Mesenchymal stem cell (in vitro differentiated cells and primary cell): ENCODE measurements at regions not wholly inside any gene's neighbourhood (a gene's known extent, or its start where the extent isn't known, plus 50 kb on each side); places are given as distances from the start of the nearest gene placed in this dataset.
"Not testable (repeated sequence)": the region's sequence is repeated elsewhere in the genome, so short reads cannot be mapped to it uniquely, and the experiment has no call there.

Source experiments
- DNase-seq: peaks from one replicate; pipeline ENCODE4 v3.0.0-alpha.2; 2013
- H2AFZ ChIP-seq: one replicate; pipeline ENCODE4 v1.6.1; 2013; ENCODE audit warnings: low read depth, mild to moderate bottlenecking, control low read depth, inconsistent platforms, low read length, moderate library complexity
- H2AK5ac ChIP-seq: 2 replicates; pipeline ENCODE4 v1.6.1; 2013; ENCODE audit warnings: low read length, moderate library complexity, mild to moderate bottlenecking, inconsistent platforms; ENCODE audit not compliant: severe bottlenecking
- H2BK120ac ChIP-seq: one replicate; pipeline ENCODE4 v1.6.1; 2013; ENCODE audit warnings: low read depth, mild to moderate bottlenecking, inconsistent platforms, low read length, moderate library complexity
- H2BK12ac ChIP-seq, 2 experiments: one replicate each; pipeline ENCODE4 v1.6.1; 2013; ENCODE audit warnings: inconsistent platforms in 2 of 2, low read length in 2 of 2, mild to moderate bottlenecking in 2 of 2, moderate library complexity in 2 of 2, control low read depth in 1 of 2
- H2BK15ac ChIP-seq: one replicate; pipeline ENCODE4 v1.6.1; 2013; ENCODE audit warnings: mild to moderate bottlenecking, low read depth, inconsistent platforms; ENCODE audit not compliant: poor library complexity, severe bottlenecking
- H2BK5ac ChIP-seq: 2 replicates; pipeline ENCODE4 v1.6.1; 2013; ENCODE audit warnings: low read depth, mild to moderate bottlenecking, low read length, control low read depth, inconsistent platforms; ENCODE audit not compliant: poor library complexity, severe bottlenecking
- H3K14ac ChIP-seq, 2 experiments: one replicate each; pipeline ENCODE4 v1.6.1; 2013; ENCODE audit warnings: inconsistent platforms in 2 of 2, low read length in 2 of 2, control low read depth in 1 of 2, mild to moderate bottlenecking in 1 of 2, moderate library complexity in 1 of 2
- H3K18ac ChIP-seq, 2 experiments: one replicate each; pipeline ENCODE4 v1.6.1; 2013; ENCODE audit warnings: inconsistent platforms in 2 of 2, low read length in 2 of 2, control low read depth in 1 of 2, low read depth in 1 of 2, mild to moderate bottlenecking in 1 of 2
- H3K23ac ChIP-seq, 2 experiments: one replicate each; pipeline ENCODE4 v1.6.1; 2013; ENCODE audit warnings: inconsistent platforms in 2 of 2, low read length in 2 of 2, mild to moderate bottlenecking in 2 of 2, moderate library complexity in 2 of 2, control low read depth in 1 of 2
- H3K27ac ChIP-seq: 2 replicates; pipeline ENCODE4 v1.5.1; 2013; ENCODE audit warnings: mild to moderate bottlenecking, moderate library complexity, low read length, control low read depth, inconsistent platforms; ENCODE audit not compliant: poor library complexity, severe bottlenecking
- H3K27me3 ChIP-seq, 2 experiments: 2 replicates each; pipeline versions ENCODE4 v1.6.1 to v1.7.0; 2013; ENCODE audit warnings: low read length in 2 of 2, mild to moderate bottlenecking in 2 of 2, moderate library complexity in 2 of 2, control low read depth in 1 of 2, inconsistent platforms in 1 of 2; ENCODE audit not compliant: control insufficient read depth in 1 of 2, insufficient read depth in 1 of 2
- H3K36me3 ChIP-seq, 2 experiments: 2 replicates each; pipeline versions ENCODE4 v1.6.1 to v1.7.0; 2013; ENCODE audit warnings: low read length in 2 of 2, control low read depth in 1 of 2, inconsistent platforms in 1 of 2, low read depth in 1 of 2, mild to moderate bottlenecking in 1 of 2; ENCODE audit not compliant: insufficient read depth in 2 of 2, control insufficient read depth in 1 of 2
- H3K4ac ChIP-seq, 2 experiments: one replicate each; pipeline ENCODE4 v1.6.1; 2013; ENCODE audit warnings: inconsistent platforms in 2 of 2, low read length in 2 of 2, mild to moderate bottlenecking in 2 of 2, moderate library complexity in 2 of 2, control low read depth in 1 of 2, low read depth in 1 of 2
- H3K4me1 ChIP-seq: 2 replicates; pipeline ENCODE4 v1.6.1; 2013; ENCODE audit warnings: low read depth, low read length, control low read depth; ENCODE audit not compliant: control insufficient read depth, insufficient read depth
- H3K4me2 ChIP-seq: 2 replicates; pipeline ENCODE4 v1.6.1; 2013; ENCODE audit warnings: low read length, mild to moderate bottlenecking, inconsistent platforms; ENCODE audit not compliant: poor library complexity, severe bottlenecking
- H3K4me3 ChIP-seq, 2 experiments: 2 replicates each; pipeline versions ENCODE4 v1.5.1 to v1.7.0; 2013; ENCODE audit warnings: low read length in 2 of 2, mild to moderate bottlenecking in 2 of 2, control low read depth in 1 of 2, low read depth in 1 of 2; ENCODE audit not compliant: insufficient read depth in 1 of 2
- H3K79me1 ChIP-seq: replicated peaks from 2 replicates; pipeline ENCODE4 v1.6.1; 2013; ENCODE audit warnings: mild to moderate bottlenecking, control low read depth, low read length, inconsistent platforms; ENCODE audit not compliant: poor library complexity, severe bottlenecking
- H3K9ac ChIP-seq: 2 replicates; pipeline ENCODE4 v1.7.0; 2013; ENCODE audit warnings: mild to moderate bottlenecking, low read length, moderate library complexity
- H3K9me3 ChIP-seq: 2 replicates; pipeline ENCODE4 v1.7.0; 2013; ENCODE audit warnings: mild to moderate bottlenecking, low read length; ENCODE audit not compliant: control insufficient read depth
- H4K8ac ChIP-seq: one replicate; pipeline ENCODE4 v1.6.1; 2013; ENCODE audit warnings: inconsistent platforms, mild to moderate bottlenecking, low read length, moderate library complexity
- H4K91ac ChIP-seq: one replicate; pipeline ENCODE4 v1.6.1; 2013; ENCODE audit warnings: mild to moderate bottlenecking, low read length, inconsistent platforms
- WGBS: methylation state at CpG from one replicate; pipeline ENCODE4 v1.1.7; 2013; ENCODE audit warnings: mixed read lengths; 5-methylcytosine and 5-hydroxymethylcytosine counted together

GRCh38 chrX:122375533-122375932 lies 808.5 kb upstream of the GRIA3 start:
- H3K27ac ChIP-seq, H4K91ac ChIP-seq, H2BK5ac ChIP-seq, DNase-seq, H3K27me3 ChIP-seq, H3K36me3 ChIP-seq, H3K18ac ChIP-seq, H2AK5ac ChIP-seq, H3K23ac ChIP-seq, H3K4me3 ChIP-seq, H2BK12ac ChIP-seq, H3K14ac ChIP-seq, H2AFZ ChIP-seq, H3K4me1 ChIP-seq, H2BK15ac ChIP-seq, H3K4ac ChIP-seq, H4K8ac ChIP-seq, H2BK120ac ChIP-seq, H3K4me2 ChIP-seq, H3K9me3 ChIP-seq, H3K9ac ChIP-seq, H3K79me1 ChIP-seq: not testable (repeated sequence)
- 90% methylated on average over 10 of the region's 13 CpGs for WGBS

- Histone ChIP-seq H3K4me1 (no peaks in the 10 kb centered on the region), H3K27me3 (no peaks in the 10 kb centered on the region), H2BK120ac (no peak overlapping the region), H3K23ac (no peak overlapping the region), H3K4me2 (no peak overlapping the region), H3K9ac (no peak overlapping the region), H3K79me1 (no peaks in the 10 kb centered on the region), H3K27ac (no peak overlapping the region), H4K91ac (no peak overlapping the region), H2BK12ac (no peak overlapping the region), H2AK5ac (no peak overlapping the region), H3K4me3 (no peak overlapping the region), H3K4ac (no peak overlapping the region), H3K18ac (no peak overlapping the region), H3K36me3 (no peaks in the 10 kb centered on the region), H2BK5ac (no peak overlapping the region), H3K14ac (no peak overlapping the region), H2AFZ (no peak overlapping the region), H2BK15ac (no peak overlapping the region), H3K9me3 (peaks cover 13% of the 10 kb centered on the region), H4K8ac (no peak overlapping the region)
- DNase-seq, result no peak
- WGBS, result 86% methylated on average over 14 of the region's 19 CpGs
Measured at GRCh38 chrX:122389005-122389404, 795.1 kb upstream of the GRIA3 start.

GRCh38 chrX:122418758-122419157 lies 765.3 kb upstream of the GRIA3 start:
- Histone ChIP-seq H3K18ac (no peak overlapping the region), H2BK12ac (no peak overlapping the region), H2AK5ac (no peak overlapping the region), H3K27ac (no peak overlapping the region), H2BK5ac (no peak overlapping the region), H2BK120ac (no peak overlapping the region), H3K27me3 (no peaks in the 10 kb centered on the region), H3K9ac (no peak overlapping the region), H2AFZ (no peak overlapping the region), H2BK15ac (no peak overlapping the region), H3K36me3 (no peaks in the 10 kb centered on the region), H4K91ac (no peak overlapping the region), H3K4me3 (no peak overlapping the region), H4K8ac (no peak overlapping the region), H3K79me1 (no peaks in the 10 kb centered on the region), H3K23ac (no peak overlapping the region), H3K4me1 (no peaks in the 10 kb centered on the region), H3K4ac (no peak overlapping the region), H3K4me2 (no peak overlapping the region), H3K14ac (no peak overlapping the region), H3K9me3 (no peaks in the 10 kb centered on the region)
- no peak for DNase-seq
- 98% methylated on average over 6 of the region's 7 CpGs for WGBS

GRCh38 chrX:122421434-122422121 lies 762.5 kb upstream of the GRIA3 start:
- Histone ChIP-seq H3K23ac (no peak overlapping the region), H2BK120ac (no peak overlapping the region), H2BK12ac (no peak overlapping the region), H3K9ac (no peak overlapping the region), H3K79me1 (no peaks in the 10 kb centered on the region), H2AK5ac (no peak overlapping the region), H2AFZ (no peak overlapping the region), H3K27me3 (no peaks in the 10 kb centered on the region), H3K18ac (no peak overlapping the region), H2BK5ac (no peak overlapping the region), H2BK15ac (no peak overlapping the region), H3K14ac (no peak overlapping the region), H3K27ac (no peak overlapping the region), H3K4me3 (no peak overlapping the region), H3K9me3 (no peaks in the 10 kb centered on the region), H4K91ac (no peak overlapping the region), H3K4ac (no peak overlapping the region), H3K4me2 (no peak overlapping the region), H4K8ac (no peak overlapping the region), H3K36me3 (no peaks in the 10 kb centered on the region), H3K4me1 (no peaks in the 10 kb centered on the region)
- DNase-seq, result no peak
- 60% methylated on average over 5 of the region's 5 CpGs for WGBS
